Trophoblast cell (in vitro differentiated cells and primary cell): ENCODE measurements at regions not wholly inside any gene's neighbourhood (a gene's known extent, or its start where the extent isn't known, plus 50 kb on each side); places are given as distances from the start of the nearest gene placed in this dataset.
A peak's percentile ranks its signal among the peaks of the same experiment; 100 is the strongest.

Experiments
- DNase-seq, 2 donors: peaks; one replicate each; pipeline ENCODE4 v3.0.0-alpha.2; 2016
- H2AFZ ChIP-seq: 2 replicates; pipeline ENCODE4 v1.6.1; 2013; ENCODE audit warnings: low read length, moderate library complexity, mild to moderate bottlenecking; ENCODE audit not compliant: insufficient read depth, poor library complexity
- H2AK5ac ChIP-seq: 2 replicates; pipeline ENCODE4 v1.6.1; 2013; ENCODE audit warnings: mild to moderate bottlenecking, low read length
- H2BK120ac ChIP-seq: 2 replicates; pipeline ENCODE4 v1.6.1; 2013; ENCODE audit warnings: low read length, mild to moderate bottlenecking, moderate library complexity; ENCODE audit not compliant: insufficient read depth, poor library complexity
- H2BK12ac ChIP-seq: 2 replicates; pipeline ENCODE4 v1.6.1; 2013; ENCODE audit warnings: mild to moderate bottlenecking, low read length, moderate library complexity
- H2BK5ac ChIP-seq: 2 replicates; pipeline ENCODE4 v1.6.1; 2013; ENCODE audit warnings: low read length, low read depth, moderate library complexity, mild to moderate bottlenecking; ENCODE audit not compliant: poor library complexity
- H3K14ac ChIP-seq: 2 replicates; pipeline ENCODE4 v1.6.1; 2013; ENCODE audit warnings: mild to moderate bottlenecking, low read length
- H3K18ac ChIP-seq: 2 replicates; pipeline ENCODE4 v1.6.1; 2013; ENCODE audit warnings: mild to moderate bottlenecking, low read length
- H3K23ac ChIP-seq: 2 replicates; pipeline ENCODE4 v1.6.1; 2013; ENCODE audit warnings: low read length
- H3K27ac ChIP-seq: 2 replicates; pipeline ENCODE4 v1.5.1; 2013; ENCODE audit warnings: low read depth, mild to moderate bottlenecking, inconsistent platforms, low read length, moderate library complexity
- H3K27me3 ChIP-seq: 2 replicates; pipeline ENCODE4 v1.6.1; 2013; ENCODE audit warnings: inconsistent platforms, mild to moderate bottlenecking, low read length, moderate library complexity; ENCODE audit not compliant: insufficient read depth
- H3K36me3 ChIP-seq, 2 experiments: 1 replicate in 1 of 2; 2 replicates in 1 of 2; pipeline ENCODE4 v1.6.1; 2013; ENCODE audit warnings: low read length in 2 of 2, mild to moderate bottlenecking in 2 of 2, moderate library complexity in 1 of 2; ENCODE audit not compliant: insufficient read depth in 2 of 2, control insufficient read depth in 1 of 2
- H3K4ac ChIP-seq: 2 replicates; pipeline ENCODE4 v1.6.1; 2013; ENCODE audit warnings: low read depth, mild to moderate bottlenecking, low read length, moderate library complexity
- H3K4me1 ChIP-seq, 2 experiments: 1 replicate in 1 of 2; 2 replicates in 1 of 2; pipeline ENCODE4 v1.6.1; 2013; ENCODE audit warnings: low read length in 2 of 2, mild to moderate bottlenecking in 2 of 2, moderate library complexity in 1 of 2; ENCODE audit not compliant: insufficient read depth in 2 of 2, control insufficient read depth in 1 of 2
- H3K4me2 ChIP-seq: 2 replicates; pipeline ENCODE4 v1.6.1; 2013; ENCODE audit warnings: inconsistent platforms, mild to moderate bottlenecking, low read length, moderate library complexity
- H3K4me3 ChIP-seq: 2 replicates; pipeline ENCODE4 v1.5.1; 2013; ENCODE audit warnings: mild to moderate bottlenecking, low read depth, low read length, inconsistent platforms
- H3K79me1 ChIP-seq: one replicate; pipeline ENCODE4 v1.6.1; 2013; ENCODE audit warnings: low read length
- H3K79me2 ChIP-seq: 2 replicates; pipeline ENCODE4 v1.6.1; 2013; ENCODE audit warnings: low read length, mild to moderate bottlenecking; ENCODE audit not compliant: control insufficient read depth, insufficient read depth, poor library complexity
- H3K9ac ChIP-seq: 2 replicates; pipeline ENCODE4 v1.6.1; 2013; ENCODE audit warnings: mild to moderate bottlenecking, low read length
- H3K9me3 ChIP-seq: 2 replicates; pipeline ENCODE4 v1.6.1; 2013; ENCODE audit warnings: low read depth, mild to moderate bottlenecking, control low read depth, inconsistent platforms, low read length; ENCODE audit not compliant: insufficient read depth
- H4K12ac ChIP-seq: 2 replicates; pipeline ENCODE4 v1.6.1; 2013; ENCODE audit warnings: low read depth, mild to moderate bottlenecking, low read length, moderate library complexity
- H4K8ac ChIP-seq: 2 replicates; pipeline ENCODE4 v1.6.1; 2013; ENCODE audit warnings: low read depth, mild to moderate bottlenecking, low read length, moderate library complexity
- H4K91ac ChIP-seq: one replicate; pipeline ENCODE4 v1.6.1; 2013; ENCODE audit warnings: low read depth, mild to moderate bottlenecking, low read length, moderate library complexity
- WGBS: extraction: QIAGEN DNeasy Blood & Tissue Kit; methylation state at CpG from one replicate; pipeline ENCODE4 v1.1.7; 2013; ENCODE audit warnings: missing lambda C conversion rate; ENCODE audit not compliant: insufficient read length, insufficient coverage; ENCODE audit errors: extremely low coverage; 5-methylcytosine and 5-hydroxymethylcytosine counted together

DNA sequence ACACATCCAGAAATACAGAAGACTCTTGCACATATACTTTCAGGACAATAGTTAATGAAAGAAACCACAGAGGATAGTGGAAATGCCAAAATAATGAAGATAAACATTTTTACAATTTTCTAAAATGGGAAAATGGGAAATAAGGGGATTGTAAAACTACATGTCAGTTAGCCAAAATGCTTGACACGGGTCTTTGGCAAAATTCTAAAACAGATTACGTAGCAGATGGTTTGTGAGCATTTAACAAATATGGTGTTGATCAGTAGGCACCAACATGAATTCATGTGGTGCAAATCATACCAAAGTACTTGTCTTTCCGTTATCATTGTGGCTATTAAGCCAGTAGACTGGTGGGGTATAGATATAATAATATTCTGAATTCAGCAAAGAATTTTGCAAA lies 348.5 kb upstream of the ROBO1 start:
- no peak overlapping the region for H3K18ac ChIP-seq
- no peak overlapping the region for H2AK5ac ChIP-seq
- no peak overlapping the region for H3K14ac ChIP-seq
- no peak overlapping the region for H2BK120ac ChIP-seq
- H2BK12ac ChIP-seq = no peak overlapping the region
- no peak overlapping the region for H3K27ac ChIP-seq
- H3K4me1 ChIP-seq = no peaks in the 10 kb centered on the region
- no peak overlapping the region for H2BK5ac ChIP-seq
- no peaks in the 10 kb centered on the region for H3K27me3 ChIP-seq
- H3K23ac ChIP-seq = no peak overlapping the region
- no peaks in the 10 kb centered on the region for H3K79me1 ChIP-seq
- H3K79me2 ChIP-seq = no peaks in the 10 kb centered on the region
- no peak overlapping the region for H3K9ac ChIP-seq
- no peak overlapping the region for H4K91ac ChIP-seq
- H3K4me3 ChIP-seq = no peak overlapping the region
- H2AFZ ChIP-seq = no peak overlapping the region
- no peak overlapping the region for H4K8ac ChIP-seq
- H3K36me3 ChIP-seq = no peaks in the 10 kb centered on the region
- H4K12ac ChIP-seq = no peak overlapping the region
- WGBS = no CpG with 5 or more reads among the region's 3 CpGs
- no peak overlapping the region for H3K4me2 ChIP-seq
- no peaks in the 10 kb centered on the region for H3K9me3 ChIP-seq
- DNase-seq = no peak
- H3K4ac ChIP-seq = no peak overlapping the region

DNA sequence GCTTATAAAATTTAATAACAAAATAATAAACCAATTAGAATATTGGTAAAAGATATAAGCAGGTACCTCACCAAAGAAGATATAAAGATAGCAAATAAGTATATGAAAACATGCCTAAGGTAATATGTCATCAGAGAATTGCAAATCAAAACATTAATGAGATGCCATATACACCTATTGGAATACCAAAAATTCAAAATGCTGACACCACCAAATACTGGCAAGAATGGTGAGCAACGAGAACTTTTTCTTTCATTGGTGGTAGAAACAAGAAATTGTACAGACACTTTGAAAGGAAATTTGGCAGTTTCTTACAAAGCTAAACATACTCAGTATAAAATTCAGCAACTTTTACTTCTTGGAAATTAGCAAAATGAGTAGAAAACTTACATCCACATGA lies 346.9 kb upstream of the ROBO1 start:
- no peak overlapping the region for H4K8ac ChIP-seq
- H3K4me2 ChIP-seq = no peak overlapping the region
- H2BK5ac ChIP-seq = no peak overlapping the region
- H4K12ac ChIP-seq = no peak overlapping the region
- no peak overlapping the region for H3K9ac ChIP-seq
- no peak overlapping the region for H2AFZ ChIP-seq
- H3K9me3 ChIP-seq = no peaks in the 10 kb centered on the region
- WGBS = no CpG with 5 or more reads among the region's 1 CpG
- H3K4me1 ChIP-seq = no peaks in the 10 kb centered on the region
- no peaks in the 10 kb centered on the region for H3K79me1 ChIP-seq
- no peak overlapping the region for H3K27ac ChIP-seq
- H4K91ac ChIP-seq = no peak overlapping the region
- no peaks in the 10 kb centered on the region for H3K27me3 ChIP-seq
- no peak overlapping the region for H3K18ac ChIP-seq
- no peak overlapping the region for H3K14ac ChIP-seq
- no peak overlapping the region for H2BK12ac ChIP-seq
- no peaks in the 10 kb centered on the region for H3K79me2 ChIP-seq
- H3K4me3 ChIP-seq = no peak overlapping the region
- DNase-seq = peak in 1 of 2 donors; percentile 9
- no peaks in the 10 kb centered on the region for H3K36me3 ChIP-seq
- H2AK5ac ChIP-seq = no peak overlapping the region
- H3K23ac ChIP-seq = no peak overlapping the region
- no peak overlapping the region for H3K4ac ChIP-seq
- no peak overlapping the region for H2BK120ac ChIP-seq

DNA sequence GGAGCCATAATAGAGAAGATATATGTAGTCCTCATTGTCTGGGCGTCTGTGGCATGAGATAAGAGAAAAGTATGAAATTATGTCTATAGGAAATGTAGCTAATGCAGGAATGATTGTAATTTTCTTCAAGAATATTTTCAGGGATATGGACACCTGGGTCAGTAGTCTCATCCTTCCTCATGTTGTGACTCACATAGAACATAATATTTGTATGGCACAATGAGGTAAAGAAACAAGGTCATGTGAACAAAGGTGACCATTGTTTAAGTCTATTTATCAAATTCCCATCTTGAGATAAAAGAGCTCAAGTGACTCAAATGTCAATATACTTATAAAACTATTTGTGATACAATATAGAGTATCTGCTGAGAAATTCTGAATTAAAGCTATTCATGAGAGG lies 345.5 kb upstream of the ROBO1 start:
- Histone ChIP-seq H3K27ac (no peak overlapping the region), H3K23ac (no peak overlapping the region), H4K12ac (no peak overlapping the region), H3K79me2 (no peaks in the 10 kb centered on the region), H3K4ac (no peak overlapping the region), H3K9ac (no peak overlapping the region), H3K4me2 (no peak overlapping the region), H3K79me1 (no peaks in the 10 kb centered on the region), H2BK5ac (no peak overlapping the region), H4K8ac (no peak overlapping the region), H3K4me1 (no peaks in the 10 kb centered on the region), H3K9me3 (no peaks in the 10 kb centered on the region), H4K91ac (no peak overlapping the region), H2AK5ac (no peak overlapping the region), H2BK12ac (no peak overlapping the region), H3K27me3 (no peaks in the 10 kb centered on the region), H3K4me3 (no peak overlapping the region), H2BK120ac (no peak overlapping the region), H3K18ac (no peak overlapping the region), H3K14ac (no peak overlapping the region), H2AFZ (no peak overlapping the region), H3K36me3 (no peaks in the 10 kb centered on the region)
- WGBS = no CpG with 5 or more reads among the region's 1 CpG
- peak in 1 of 2 donors; percentile 64 for DNase-seq

DNA sequence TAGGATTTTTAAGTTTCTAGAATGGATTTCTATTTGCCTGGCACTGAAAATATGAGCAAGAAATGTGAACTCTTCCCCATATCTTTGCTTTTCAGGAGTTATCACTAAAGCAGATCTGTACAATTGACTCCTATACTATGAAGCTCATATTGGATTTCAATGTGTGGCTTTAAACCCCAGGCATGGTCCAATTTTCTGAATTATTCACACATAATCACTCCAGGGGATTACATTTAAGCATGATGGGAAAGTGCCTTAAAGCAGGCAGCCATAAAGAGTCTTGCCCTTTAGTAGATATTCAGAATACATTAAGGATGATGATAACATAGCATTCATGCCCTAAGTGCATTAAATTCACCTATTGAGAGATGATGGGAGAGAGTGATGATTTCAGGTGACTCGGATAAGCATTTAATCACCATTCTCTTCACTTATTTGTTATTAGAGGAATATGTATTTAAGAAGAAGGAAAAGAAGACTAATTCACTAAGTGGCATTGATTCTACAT lies 331.8 kb upstream of the ROBO1 start:
- H2BK12ac ChIP-seq = no peak overlapping the region
- no peak overlapping the region for H3K27ac ChIP-seq
- no peak overlapping the region for H4K91ac ChIP-seq
- no peak overlapping the region for H2BK120ac ChIP-seq
- H4K12ac ChIP-seq = no peak overlapping the region
- H3K23ac ChIP-seq = no peak overlapping the region
- no peak overlapping the region for H2AK5ac ChIP-seq
- no peak overlapping the region for H3K14ac ChIP-seq
- no peaks in the 10 kb centered on the region for H3K79me1 ChIP-seq
- no peak overlapping the region for H3K9ac ChIP-seq
- H2AFZ ChIP-seq = no peak overlapping the region
- H3K36me3 ChIP-seq = no peaks in the 10 kb centered on the region
- no peak for DNase-seq
- H3K18ac ChIP-seq = no peak overlapping the region
- no peaks in the 10 kb centered on the region for H3K27me3 ChIP-seq
- no peak overlapping the region for H4K8ac ChIP-seq
- WGBS = no CpG with 5 or more reads among the region's 1 CpG
- no peak overlapping the region for H3K4ac ChIP-seq
- no peak overlapping the region for H3K4me2 ChIP-seq
- H3K4me1 ChIP-seq = no peaks in the 10 kb centered on the region
- H3K9me3 ChIP-seq = no peaks in the 10 kb centered on the region
- H3K79me2 ChIP-seq = no peaks in the 10 kb centered on the region
- no peak overlapping the region for H2BK5ac ChIP-seq
- H3K4me3 ChIP-seq = no peak overlapping the region
